ENCODE measurements at regions not wholly inside any gene's neighbourhood (a gene's known extent, or its start where the extent isn't known, plus 50 kb on each side); places are given as distances from the start of the nearest gene placed in this dataset.
A peak's percentile ranks its signal among the peaks of the same experiment; 100 is the strongest.
"Not testable (repeated sequence)": the region's sequence is repeated elsewhere in the genome, so short reads cannot be mapped to it uniquely, and the experiment has no call there.

DNA sequence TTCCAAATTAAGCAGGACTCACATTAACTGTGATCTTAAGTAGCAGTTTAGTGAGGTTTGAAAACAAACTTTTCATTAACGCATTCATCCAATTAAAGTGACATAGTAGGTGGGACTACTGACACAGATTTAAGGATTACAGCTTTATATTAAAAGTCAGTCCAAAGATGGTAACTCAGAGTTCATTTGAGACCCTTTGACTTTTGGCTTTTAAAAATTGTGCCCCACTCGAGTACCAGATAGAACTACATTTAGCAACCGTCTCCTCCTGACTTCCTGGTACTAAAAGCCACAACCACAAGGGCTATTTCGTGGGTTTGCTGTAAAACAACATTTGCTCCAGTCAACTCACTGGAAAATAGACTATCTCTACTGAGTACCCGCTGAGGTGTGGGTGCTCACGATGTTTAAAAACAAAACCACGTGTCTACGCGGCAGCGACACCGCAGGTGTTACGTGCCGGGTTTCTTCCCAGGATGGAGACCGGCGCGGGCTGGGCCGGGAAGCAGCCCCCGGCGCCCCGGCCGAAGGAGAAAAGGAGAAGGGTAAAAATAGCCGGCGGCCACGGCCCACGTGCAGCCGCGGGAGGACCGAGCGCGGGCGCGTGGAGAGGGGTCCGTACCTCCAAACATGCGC lies 120.6 kb downstream of the PRR15 start:
- dilution Hi-C loops (cut with HindIII; ENCODE audit: low sequenced_read_pairs, unreplicated experiment); H2AK9ac ChIP-seq (replicated peaks; ENCODE audit: low read depth, low read length, poor library complexity); H3K27ac ChIP-seq (ENCODE audit: insufficient read depth, low read length); H3K18ac ChIP-seq (ENCODE audit: low read depth, low read length); H2AFZ ChIP-seq (replicated peaks; ENCODE audit: low read length, poor library complexity); H3K9me3 ChIP-seq (ENCODE audit: control insufficient read depth, insufficient read depth, low read length); H4K5ac ChIP-seq (ENCODE audit: low read depth, low read length); H4K20me1 ChIP-seq (ENCODE audit: insufficient read depth, low read length); H3K9me1 ChIP-seq (ENCODE audit: insufficient read depth, low read length); H3K4ac ChIP-seq (ENCODE audit: low read depth, low read length); H2BK15ac ChIP-seq (ENCODE audit: low read depth, low read length); H3K9ac ChIP-seq (ENCODE audit: low read depth, low read length); H2BK5ac ChIP-seq (ENCODE audit: low read depth, low read length, poor library complexity, severe bottlenecking); CTCF ChIA-PET; H3K4me1 ChIP-seq (ENCODE audit: control insufficient read depth, insufficient read depth, low read length); POLR2A ChIA-PET (ENCODE audit: unreplicated experiment); H2BK20ac ChIP-seq (ENCODE audit: low read depth, low read length); H4K91ac ChIP-seq (ENCODE audit: insufficient read depth, low read depth, low read length); H3K56ac ChIP-seq (ENCODE audit: extremely low read depth, insufficient read depth, low read length); in situ Hi-C loops (cut with MboI; ENCODE audit: low sequenced_read_pairs); H3K23ac ChIP-seq (ENCODE audit: low read depth, low read length); H2AK5ac ChIP-seq (ENCODE audit: low read depth, low read length); BruUV-seq (replicated peaks); H3K14ac ChIP-seq (replicated peaks; ENCODE audit: low read depth, low read length); DNase-seq; H3K27me3 ChIP-seq (ENCODE audit: control insufficient read depth, insufficient read depth, low read length); H3K36me3 ChIP-seq (ENCODE audit: control insufficient read depth, insufficient read depth, low read length); H2BK120ac ChIP-seq (ENCODE audit: low read depth, low read length); H4K8ac ChIP-seq (ENCODE audit: low read depth in 2 of 2, low read length in 2 of 2); intact Hi-C loops (cut with micrococcal nuclease); H3K79me1 ChIP-seq (ENCODE audit: low read depth in 1 of 2, low read length in 2 of 2): not testable (repeated sequence)
- peak overlapping the region; percentile 53 for H3K4me3 ChIP-seq (ENCODE audit: insufficient read depth, low read depth, low read length)
- ATAC-seq (ENCODE audit: low read depth): peak; percentile 4; the same call in 1 of the 2 replicates
- H3K4me2 ChIP-seq (ENCODE audit: low read depth, low read length): peak overlapping the region; percentile 10; the same call in 1 of the 2 replicates
- whole genome bisulfite sequencing, 2 experiments (ENCODE audit: extremely low coverage in 2 of 2, insufficient read length in 1 of 2): 0% methylated on average over 11 of the region's 34 CpGs; no CpG with 5 or more reads in 1 of the 2 experiments
